ENCODE measurements at regions not wholly inside any gene's neighbourhood (a gene's known extent, or its start where the extent isn't known, plus 50 kb on each side); places are given as distances from the start of the nearest gene placed in this dataset.

DNA sequence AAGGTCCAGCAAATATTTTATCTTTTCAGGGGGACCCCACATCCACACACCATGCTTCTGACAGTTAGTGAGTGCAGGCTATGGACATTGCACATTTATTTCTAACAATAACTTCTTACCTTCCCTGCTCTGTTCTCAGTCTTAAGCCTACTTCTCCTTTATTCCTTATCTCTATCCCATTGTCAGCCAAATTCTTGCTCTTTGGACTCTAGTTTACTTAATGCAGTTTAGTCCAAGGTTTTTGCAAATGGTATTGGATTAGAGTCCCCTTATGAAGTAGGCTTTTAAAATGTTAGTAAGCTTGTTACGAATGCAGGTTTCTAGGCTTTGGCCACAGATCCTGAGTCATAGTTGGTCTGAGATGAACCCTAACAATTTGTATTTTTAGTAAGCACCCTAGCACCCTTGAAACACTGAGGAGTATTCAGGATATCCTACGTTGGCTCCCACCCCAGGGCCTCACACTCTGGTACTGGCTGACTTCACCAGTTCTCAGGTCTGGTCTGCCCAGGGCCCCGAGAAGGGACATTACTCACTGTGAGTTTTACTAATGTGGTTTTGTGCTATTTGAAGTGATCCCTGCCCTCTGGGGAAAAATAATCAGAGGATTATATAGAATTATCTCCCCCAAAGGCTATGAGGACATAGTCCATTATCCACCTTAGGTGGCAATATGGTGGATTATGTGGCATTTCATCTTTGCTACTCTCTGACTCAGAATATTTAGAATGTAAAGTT lies 239.5 kb downstream of the TGFB2 start:
- no peak for DNase-seq

GRCh38 chr1:218585511-218586184 lies 240.5 kb downstream of the TGFB2 start:
- DNase-seq = no peak

DNA sequence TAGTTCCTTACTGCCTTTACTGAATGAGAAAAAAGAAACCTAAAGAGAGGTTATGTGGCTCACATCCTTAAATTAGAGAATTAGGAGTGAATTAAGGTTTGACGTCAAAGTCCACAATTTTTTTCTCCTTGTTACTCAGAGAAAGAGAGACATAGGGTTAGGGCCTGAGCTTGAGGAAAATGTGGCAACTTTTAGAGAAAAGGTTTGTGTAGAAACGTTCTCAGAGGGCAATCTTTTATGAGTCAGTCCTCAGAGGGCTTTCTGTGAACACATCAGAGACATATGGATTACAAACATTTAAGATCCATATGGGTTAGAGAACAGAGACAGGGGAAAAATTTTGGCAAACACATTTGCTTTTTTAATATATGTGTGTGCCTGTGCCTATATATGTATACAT lies 242.8 kb downstream of the TGFB2 start:
- no peak for DNase-seq

GRCh38 chr1:218588540-218589172 lies 243.5 kb downstream of the TGFB2 start:
- no peak for DNase-seq

DNA sequence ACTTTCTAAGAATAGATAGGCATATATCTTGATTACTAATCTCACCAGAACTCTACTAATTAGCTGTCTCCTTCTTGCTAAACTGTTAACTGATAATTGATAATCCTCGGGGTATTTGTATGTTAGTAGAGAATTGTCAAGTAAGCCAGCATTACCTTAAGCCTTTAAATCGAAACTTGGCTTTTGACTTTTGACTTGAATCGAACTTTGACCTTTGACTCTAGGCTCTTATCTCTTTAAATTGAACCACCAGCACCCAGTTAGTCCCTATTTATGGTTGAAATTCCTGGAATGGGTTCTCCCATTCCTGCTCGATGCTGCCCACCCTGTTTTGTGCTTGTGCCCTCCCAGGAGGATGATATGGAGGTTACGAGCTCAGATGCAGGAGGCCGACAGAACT lies 244.4 kb downstream of the TGFB2 start:
- no peak for DNase-seq

- no peak for DNase-seq
Measured at GRCh38 chr1:218591966-218592365, 246.8 kb downstream of the TGFB2 start.

DNA sequence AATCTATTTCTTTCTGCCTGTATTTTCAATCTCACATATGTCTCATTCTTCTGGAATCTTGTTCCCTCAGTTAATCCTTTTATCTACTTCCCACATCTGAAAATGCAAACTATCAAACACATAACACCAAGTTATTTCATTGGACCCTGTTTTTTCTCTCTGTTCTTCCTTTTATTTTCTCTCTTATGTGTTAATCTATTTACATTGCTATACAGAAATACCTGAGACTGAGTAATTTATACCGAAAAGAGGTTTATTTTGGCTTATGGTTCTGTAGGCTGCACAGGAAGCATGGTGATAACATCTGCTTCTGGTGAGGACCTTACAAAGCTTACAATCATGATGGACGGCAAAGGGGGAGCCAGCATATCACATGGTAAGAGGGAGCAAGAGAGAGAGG lies 247.6 kb downstream of the TGFB2 start:
- no peak for DNase-seq

- no peak for DNase-seq
Measured at GRCh38 chr1:218600968-218601367, 255.8 kb downstream of the TGFB2 start.

DNA sequence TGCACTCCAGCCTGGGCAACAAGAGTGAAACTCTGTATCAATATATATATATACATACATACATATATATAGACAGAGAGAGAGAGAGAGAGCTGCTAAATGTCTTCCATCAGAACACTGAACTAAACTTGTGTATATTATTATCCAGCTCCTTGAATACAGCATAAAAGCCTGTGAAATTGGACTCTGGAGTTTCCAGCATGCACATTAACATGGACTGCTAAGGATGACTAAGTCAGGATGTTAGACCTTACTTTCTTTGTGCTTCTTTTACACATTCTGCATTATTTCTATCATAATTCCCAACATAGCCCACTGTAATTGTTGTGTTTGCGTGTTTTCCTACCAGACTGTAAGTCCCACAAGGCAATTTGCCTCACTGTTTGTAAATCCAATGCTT lies 259.1 kb downstream of the TGFB2 start:
- DNase-seq = no peak

DNA sequence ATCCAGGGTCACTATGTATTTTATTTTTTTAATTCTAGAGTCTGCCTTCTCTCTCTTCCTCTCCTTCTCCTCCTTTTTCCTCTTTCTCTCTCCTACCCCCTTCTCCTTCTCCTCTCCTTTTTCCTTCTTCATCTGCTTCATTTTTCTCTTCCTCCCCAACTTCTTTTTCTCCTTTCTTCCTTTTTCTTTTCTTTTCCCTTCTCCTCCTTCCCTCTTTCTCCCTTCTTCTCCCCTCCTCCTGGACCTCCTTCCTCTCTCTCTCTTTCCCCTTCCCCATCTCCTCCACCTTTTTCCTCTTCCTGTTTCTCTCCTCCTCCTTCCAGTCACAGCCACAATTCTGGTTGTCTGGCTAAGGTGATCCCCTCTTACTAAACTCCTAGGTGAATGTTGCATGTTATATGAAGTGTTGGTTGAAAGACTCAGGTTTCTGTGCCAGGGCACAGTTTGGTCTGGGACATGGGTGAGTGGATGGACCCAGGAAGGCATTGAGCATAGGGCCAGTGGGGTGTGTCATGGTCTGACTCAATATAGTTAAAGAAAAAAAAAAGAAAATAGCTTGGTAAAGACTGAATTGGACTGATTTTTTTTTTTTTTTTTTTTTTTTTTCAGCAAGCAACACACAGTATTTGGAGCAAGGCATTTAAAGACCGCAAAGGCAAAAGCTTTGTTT lies 266.9 kb downstream of the TGFB2 start:
- no peak for DNase-seq

- DNase-seq = no peak
Measured at GRCh38 chr1:218613105-218613504, 268.0 kb downstream of the TGFB2 start.

DNA sequence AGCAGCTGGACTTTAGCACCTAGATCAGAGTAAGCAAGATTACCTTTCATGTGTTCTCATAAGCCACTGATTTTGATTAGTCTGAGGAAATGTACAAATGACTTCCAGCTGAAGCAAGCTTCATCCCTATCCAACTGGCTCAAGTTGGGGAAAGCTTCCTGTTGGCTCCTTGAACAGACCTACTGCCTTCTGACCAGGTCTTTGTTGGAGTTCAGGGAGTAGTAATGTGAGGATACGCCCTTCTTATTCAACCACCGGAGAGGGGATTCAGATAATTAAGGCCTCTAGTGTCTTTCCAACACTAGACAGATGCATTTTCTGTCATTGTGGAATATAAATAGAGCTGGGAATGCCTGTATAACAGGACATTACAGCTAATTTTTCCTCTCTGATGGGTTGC lies 268.9 kb downstream of the TGFB2 start:
- no peak for DNase-seq

- no peak for DNase-seq
Measured at GRCh38 chr1:218616681-218617080, 271.5 kb downstream of the TGFB2 start.

DNA sequence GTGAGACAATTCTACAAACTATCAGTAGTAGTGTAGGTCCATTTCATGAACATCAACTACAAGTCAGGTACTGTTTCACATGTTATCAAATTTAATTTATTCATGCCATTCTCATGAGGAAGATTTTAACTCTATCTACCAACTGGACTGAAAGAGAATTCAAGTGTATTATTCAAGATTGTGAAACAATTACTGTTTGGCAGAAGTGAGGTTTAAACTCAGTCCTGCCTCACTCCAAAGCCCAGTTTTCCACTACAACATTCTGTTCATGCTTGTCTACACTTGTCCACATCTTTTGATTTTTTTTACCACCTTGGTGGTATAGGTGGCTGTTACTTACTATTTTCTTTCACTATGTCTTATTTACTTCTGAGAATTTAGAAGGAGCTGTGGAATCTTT lies 272.9 kb downstream of the TGFB2 start:
- no peak for DNase-seq

DNA sequence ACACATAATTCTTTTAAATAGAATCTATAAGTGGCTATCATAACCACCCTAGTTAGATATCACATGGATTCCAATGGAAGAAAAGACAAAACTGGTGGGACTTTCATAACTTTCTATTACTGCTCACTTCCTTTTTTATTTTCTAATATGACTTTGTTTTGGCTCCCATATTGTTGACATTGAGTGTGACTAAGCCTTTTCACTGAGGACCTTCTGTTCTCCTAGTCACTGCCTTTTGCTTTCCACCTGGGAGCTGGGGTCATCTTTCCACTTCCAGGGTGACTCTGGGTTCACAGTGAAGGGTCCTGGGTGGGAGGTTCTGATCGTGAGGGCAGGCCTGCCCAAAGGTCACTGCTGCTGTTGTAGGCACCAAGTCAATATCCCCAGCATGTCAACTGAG lies 275.8 kb downstream of the TGFB2 start:
- DNase-seq = no peak

GRCh38 chr1:218624052-218624451 lies 278.9 kb downstream of the TGFB2 start:
- DNase-seq = no peak

- no peak for DNase-seq
Measured at GRCh38 chr1:218625393-218625792, 280.3 kb downstream of the TGFB2 start.

GRCh38 chr1:218633238-218633988 lies 288.3 kb downstream of the TGFB2 start:
- no peak for DNase-seq

DNA sequence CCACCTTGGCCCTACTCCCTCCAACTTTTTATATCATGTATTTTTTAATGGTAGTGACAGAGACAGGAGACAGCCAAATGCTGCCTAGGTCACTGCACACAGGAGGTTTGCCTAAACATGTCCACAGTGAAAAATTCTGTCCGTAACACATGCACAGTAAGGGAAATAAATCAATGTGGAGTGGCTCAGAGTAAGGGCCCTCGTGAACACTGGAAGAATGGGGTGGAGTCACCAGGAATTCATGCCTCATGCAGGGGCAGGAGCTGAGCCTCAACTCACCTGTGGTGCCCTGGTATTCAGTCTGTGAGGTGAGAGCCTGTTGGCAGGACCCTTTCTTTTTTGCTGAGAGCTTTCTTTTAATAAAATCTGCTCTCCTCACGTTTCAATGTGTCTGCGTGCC lies 289.1 kb downstream of the TGFB2 start:
- no peak for DNase-seq

DNA sequence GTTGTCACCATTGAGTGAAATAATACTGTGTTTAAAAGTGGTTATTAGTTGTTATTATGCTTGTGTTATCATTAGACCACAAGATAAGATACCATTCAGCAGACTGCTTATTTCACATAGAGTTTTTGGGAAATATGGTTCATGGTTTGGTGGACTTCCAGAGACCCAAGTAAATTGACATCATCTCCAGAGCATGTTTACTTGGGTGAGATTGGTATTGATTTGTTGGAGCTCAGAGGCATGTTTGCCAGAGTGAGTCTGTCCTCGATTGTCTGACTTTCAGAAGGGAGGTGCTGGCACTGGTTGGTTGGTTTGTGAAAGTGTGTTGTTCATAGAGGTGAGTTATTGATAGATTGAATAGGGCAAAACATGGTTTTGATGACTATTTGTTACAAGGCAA lies 291.4 kb downstream of the TGFB2 start:
- DNase-seq = no peak

DNA sequence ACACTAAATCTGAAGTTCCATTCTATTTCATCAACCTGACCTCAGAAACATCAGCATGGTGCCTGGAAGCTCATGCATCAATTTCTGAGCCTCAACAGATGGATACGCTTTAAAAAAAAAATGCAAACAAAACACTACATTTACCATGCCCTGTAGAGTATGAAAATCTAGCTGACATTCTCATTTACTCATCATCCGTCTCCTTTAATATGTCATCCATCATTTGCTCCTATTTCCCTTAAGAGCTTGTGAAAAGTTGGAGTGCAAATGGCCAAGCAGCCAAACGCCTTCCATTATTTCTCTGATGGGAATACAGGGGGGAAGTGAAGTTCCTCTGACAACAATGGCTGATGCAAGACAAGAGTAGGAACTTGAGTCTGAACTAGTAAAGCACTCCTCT lies 295.0 kb downstream of the TGFB2 start:
- no peak for DNase-seq

DNA sequence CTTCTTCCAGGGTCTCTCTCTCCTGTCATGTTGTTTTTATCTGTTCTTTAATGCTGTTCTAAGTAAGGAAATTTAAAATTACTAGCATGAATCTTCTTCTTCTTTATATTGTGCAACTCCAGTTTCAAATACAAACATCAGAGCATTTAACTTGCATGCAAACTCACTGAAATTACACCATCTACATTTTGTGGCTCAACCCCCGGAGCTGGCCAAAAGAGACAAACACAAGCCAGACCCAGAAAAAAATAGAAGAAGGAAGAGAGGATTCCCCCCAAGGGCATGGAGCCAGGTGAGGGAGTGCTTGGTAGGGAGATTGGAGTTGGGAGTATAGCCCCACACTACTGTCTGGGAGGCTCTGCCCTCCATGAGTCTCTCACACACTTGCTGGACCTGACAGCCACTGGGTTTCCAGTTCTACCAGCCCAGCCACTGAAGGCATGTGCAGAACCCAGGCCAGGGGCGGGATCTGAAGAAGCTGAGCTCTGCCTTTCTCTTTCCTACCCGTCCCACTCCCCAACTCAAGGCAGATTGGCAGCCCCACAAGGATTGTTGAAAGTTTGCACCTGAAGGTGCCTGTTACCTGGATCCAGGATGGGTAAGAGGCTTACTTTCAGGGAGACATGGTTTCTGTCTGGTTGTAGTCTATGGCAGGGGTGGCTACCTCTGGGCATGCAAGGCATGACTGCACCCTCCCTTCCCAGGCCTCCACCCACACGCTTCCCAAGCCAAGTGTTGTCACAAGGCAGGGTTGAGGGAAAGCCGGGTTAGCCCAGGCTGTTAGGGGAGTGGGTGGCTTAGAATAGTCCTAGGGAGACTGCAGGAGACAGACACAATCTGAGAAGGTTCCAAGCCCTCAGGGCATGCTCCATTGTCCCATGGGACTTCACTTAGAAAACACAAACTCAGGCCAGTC lies 297.2 kb downstream of the TGFB2 start:
- DNase-seq = no peak

Measured in NCI-H1048 (cell line).